ENCODE measurements at regions not wholly inside any gene's neighbourhood (a gene's known extent, or its start where the extent isn't known, plus 50 kb on each side); places are given as distances from the start of the nearest gene placed in this dataset.

GRCh38 chr1:65525266-65526048, 105.0 kb downstream of the LEPR start:
- H3K4me3 ChIP-seq: peak overlapping the region; percentile 61
- ATAC-seq (ENCODE audit: insufficient read depth, low FRiP score) (peak; percentile 8), DNase-seq (peak; percentile 43 to 70 (median 58))
- H3K27ac ChIP-seq (ENCODE audit: low read depth in 1 of 2, low read length in 1 of 2): peak overlapping the region in 1 of 2 donors; percentile 92
- peaks cover 0 to 23% (median 7%) of the 10 kb centered on the region in 5 donors for H3K4me1 ChIP-seq (ENCODE audit: control insufficient read depth in 5 of 5, insufficient read depth in 5 of 5, low read length in 5 of 5)
- H3K9ac ChIP-seq (ENCODE audit: insufficient read depth in 1 of 2, low read length in 2 of 2): no peak overlapping the region
- WGBS, 2 donors: 1 to 2% methylated on average over 59 to 87 of the region's 87 CpGs
- TF ChIP-seq, protein P1, sequence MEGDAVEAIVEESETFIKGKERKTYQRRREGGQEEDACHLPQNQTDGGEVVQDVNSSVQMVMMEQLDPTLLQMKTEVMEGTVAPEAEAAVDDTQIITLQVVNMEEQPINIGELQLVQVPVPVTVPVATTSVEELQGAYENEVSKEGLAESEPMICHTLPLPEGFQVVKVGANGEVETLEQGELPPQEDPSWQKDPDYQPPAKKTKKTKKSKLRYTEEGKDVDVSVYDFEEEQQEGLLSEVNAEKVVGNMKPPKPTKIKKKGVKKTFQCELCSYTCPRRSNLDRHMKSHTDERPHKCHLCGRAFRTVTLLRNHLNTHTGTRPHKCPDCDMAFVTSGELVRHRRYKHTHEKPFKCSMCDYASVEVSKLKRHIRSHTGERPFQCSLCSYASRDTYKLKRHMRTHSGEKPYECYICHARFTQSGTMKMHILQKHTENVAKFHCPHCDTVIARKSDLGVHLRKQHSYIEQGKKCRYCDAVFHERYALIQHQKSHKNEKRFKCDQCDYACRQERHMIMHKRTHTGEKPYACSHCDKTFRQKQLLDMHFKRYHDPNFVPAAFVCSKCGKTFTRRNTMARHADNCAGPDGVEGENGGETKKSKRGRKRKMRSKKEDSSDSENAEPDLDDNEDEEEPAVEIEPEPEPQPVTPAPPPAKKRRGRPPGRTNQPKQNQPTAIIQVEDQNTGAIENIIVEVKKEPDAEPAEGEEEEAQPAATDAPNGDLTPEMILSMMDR (IDR thresholded peaks at IDR 0.05; ENCODE audit: control extremely low read depth, extremely low read depth): no peak
- no peaks in the 10 kb centered on the region for H3K36me3 ChIP-seq (ENCODE audit: control insufficient read depth in 4 of 4, insufficient read depth in 4 of 4, low read length in 4 of 4)
- H3K9me3 ChIP-seq (ENCODE audit: control insufficient read depth in 4 of 4, insufficient read depth in 3 of 4, low read length in 3 of 4): no peaks in the 10 kb centered on the region
- H3K27me3 ChIP-seq (ENCODE audit: control insufficient read depth in 3 of 3, insufficient read depth in 3 of 3, low read length in 2 of 3): peaks cover 0 to 44% (median 17%) of the 10 kb centered on the region in 3 donors

DNA sequence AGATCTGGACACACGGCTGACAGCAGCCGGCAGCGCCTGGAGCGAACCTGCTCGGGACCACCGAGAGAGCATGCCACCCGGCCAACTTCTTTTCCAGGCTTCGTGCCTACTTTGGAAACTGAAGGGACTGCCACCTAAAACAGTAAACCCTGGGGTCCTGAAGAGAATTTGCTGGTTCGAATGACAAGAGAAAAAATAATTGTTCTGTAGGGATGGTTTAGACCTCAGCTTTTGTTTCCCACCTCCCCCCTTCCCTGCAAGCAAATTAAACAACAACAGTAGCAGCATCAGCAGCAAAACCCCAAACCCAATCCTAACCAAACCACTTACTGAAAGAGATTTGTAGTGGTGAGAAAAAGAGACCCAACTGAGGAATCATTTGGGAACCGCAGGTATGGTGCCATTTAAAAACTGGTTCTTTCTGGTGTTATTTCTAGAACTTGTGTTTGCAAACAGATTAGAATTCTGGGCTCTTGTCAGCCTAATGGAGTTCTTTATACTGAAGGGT, 105.6 kb downstream of the LEPR start:
- no peak overlapping the region for H3K9ac ChIP-seq (ENCODE audit: insufficient read depth in 1 of 2, low read length in 2 of 2)
- peaks cover 0 to 23% (median 7%) of the 10 kb centered on the region in 5 donors for H3K4me1 ChIP-seq (ENCODE audit: control insufficient read depth in 5 of 5, insufficient read depth in 5 of 5, low read length in 5 of 5)
- DNase-seq: peak in 2 of 3 donors; percentile 10 to 23
- H3K36me3 ChIP-seq (ENCODE audit: control insufficient read depth in 4 of 4, insufficient read depth in 4 of 4, low read length in 4 of 4): no peaks in the 10 kb centered on the region
- ATAC-seq (ENCODE audit: insufficient read depth, low FRiP score): no peak
- WGBS, 2 donors: 10 to 16% methylated on average over 9 to 10 of the region's 10 CpGs
- H3K27me3 ChIP-seq (ENCODE audit: control insufficient read depth in 3 of 3, insufficient read depth in 3 of 3, low read length in 2 of 3): peaks cover 0 to 44% (median 17%) of the 10 kb centered on the region in 3 donors
- H3K4me3 ChIP-seq: peak overlapping the region; percentile 48
- H3K27ac ChIP-seq (ENCODE audit: low read depth in 1 of 2, low read length in 1 of 2): peak overlapping the region in 1 of 2 donors; percentile 92
- H3K9me3 ChIP-seq (ENCODE audit: control insufficient read depth in 4 of 4, insufficient read depth in 3 of 4, low read length in 3 of 4): no peaks in the 10 kb centered on the region
- TF ChIP-seq, protein P1 (IDR thresholded peaks at IDR 0.05; ENCODE audit: control extremely low read depth, extremely low read depth): no peak

DNA sequence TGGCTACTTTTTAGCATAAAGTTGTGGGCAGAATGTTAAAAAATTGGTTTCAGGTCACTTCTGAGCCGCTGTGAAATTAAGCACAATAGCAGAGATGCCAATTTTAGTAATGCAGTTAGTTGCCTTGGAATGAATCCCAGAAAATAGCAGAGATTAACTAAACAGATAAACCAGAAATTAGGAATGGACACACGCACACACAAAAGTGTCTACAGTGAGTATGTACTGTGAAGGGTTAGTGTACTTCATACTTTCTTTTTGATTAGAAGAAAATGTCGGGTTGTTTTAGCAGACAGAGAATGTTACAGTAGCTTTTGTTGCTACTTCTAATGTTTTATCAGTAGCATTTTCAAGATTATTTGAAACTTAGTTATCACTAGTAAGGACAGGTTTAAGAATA, 106.7 kb downstream of the LEPR start:
- WGBS, 2 donors: 40 to 54% methylated on average over 3 of the region's 3 CpGs
- no peaks in the 10 kb centered on the region for H3K36me3 ChIP-seq (ENCODE audit: control insufficient read depth in 4 of 4, insufficient read depth in 4 of 4, low read length in 4 of 4)
- no peaks in the 10 kb centered on the region for H3K9me3 ChIP-seq (ENCODE audit: control insufficient read depth in 4 of 4, insufficient read depth in 3 of 4, low read length in 3 of 4)
- no peak overlapping the region for H3K27ac ChIP-seq (ENCODE audit: low read depth in 1 of 2, low read length in 1 of 2)
- DNase-seq (peak in 2 of 3 donors; percentile 69 to 77), ATAC-seq (ENCODE audit: insufficient read depth, low FRiP score) (no peak)
- TF ChIP-seq, protein P1 (IDR thresholded peaks at IDR 0.05; ENCODE audit: control extremely low read depth, extremely low read depth): no peak
- peaks cover 0 to 44% (median 17%) of the 10 kb centered on the region in 3 donors for H3K27me3 ChIP-seq (ENCODE audit: control insufficient read depth in 3 of 3, insufficient read depth in 3 of 3, low read length in 2 of 3)
- no peak overlapping the region for H3K4me3 ChIP-seq
- no peak overlapping the region for H3K9ac ChIP-seq (ENCODE audit: insufficient read depth in 1 of 2, low read length in 2 of 2)
- peaks cover 0 to 23% (median 7%) of the 10 kb centered on the region in 5 donors for H3K4me1 ChIP-seq (ENCODE audit: control insufficient read depth in 5 of 5, insufficient read depth in 5 of 5, low read length in 5 of 5)
